IMR-90 (cell line): ENCODE measurements at regions not wholly inside any gene's neighbourhood (a gene's known extent, or its start where the extent isn't known, plus 50 kb on each side); places are given as distances from the start of the nearest gene placed in this dataset.

Experiments used
- ATAC-seq: fragments of 200-7000 bp; cut with Tn5 transposase; 2 replicates; pipeline ENCODE4 v1.9.1; 2020; ENCODE audit warnings: low read depth, mild to moderate bottlenecking, moderate library complexity
- BruUV-seq: library from RNA; stranded (reverse); fragments of 400-500 nt; replicated peaks from 2 replicates; lab custom pipeline; 2021; lab: Mats Ljungman, UMichigan
- CTCF ChIA-PET: fragments of 300-600 bp; formaldehyde crosslinking; extraction: SDS; loops from one replicate; lab custom pipeline; 2021; ENCODE audit warnings: antibody characterized with exemption; lab: Yijun Ruan, JAX
- POLR2A ChIA-PET: fragments of 300-600 bp; sonication (Branson Sonifier 250); formaldehyde crosslinking; loops from one replicate; lab custom pipeline; 2022; ENCODE audit warnings: antibody characterized with exemption; ENCODE audit not compliant: unreplicated experiment; lab: Charles Lee
- DNase-seq: peaks from one replicate; pipeline ENCODE4 v3.0.0; 2013
- H2AFZ ChIP-seq: replicated peaks from 2 replicates; pipeline ENCODE3; 2013; ENCODE audit warnings: low read length, mild to moderate bottlenecking; ENCODE audit not compliant: poor library complexity
- H2AK5ac ChIP-seq: 2 replicates; pipeline ENCODE4 v1.6.1; 2013; ENCODE audit warnings: low read depth, low read length, inconsistent platforms
- H2AK9ac ChIP-seq: replicated peaks from 2 replicates; pipeline ENCODE3; 2013; ENCODE audit warnings: mild to moderate bottlenecking, low read depth, low read length, moderate library complexity; ENCODE audit not compliant: poor library complexity
- H2BK120ac ChIP-seq: 2 replicates; pipeline ENCODE4 v1.6.1; 2013; ENCODE audit warnings: low read depth, low read length, inconsistent platforms
- H2BK15ac ChIP-seq: 3 replicates; pipeline ENCODE4 v1.6.1; 2013; ENCODE audit warnings: low read depth, low read length, inconsistent platforms
- H2BK20ac ChIP-seq: 2 replicates; pipeline ENCODE4 v1.6.1; 2013; ENCODE audit warnings: low read depth, mild to moderate bottlenecking, inconsistent platforms, low read length, moderate library complexity
- H2BK5ac ChIP-seq: 2 replicates; pipeline ENCODE4 v1.6.1; 2013; ENCODE audit warnings: mild to moderate bottlenecking, low read depth, low read length, inconsistent platforms; ENCODE audit not compliant: poor library complexity, severe bottlenecking
- H3K14ac ChIP-seq: replicated peaks from 2 replicates; pipeline ENCODE4 v1.6.1; 2013; ENCODE audit warnings: low read depth, low read length, inconsistent platforms
- H3K18ac ChIP-seq: 2 replicates; pipeline ENCODE4 v1.6.1; 2013; ENCODE audit warnings: low read depth, low read length, control low read depth
- H3K23ac ChIP-seq: 2 replicates; pipeline ENCODE4 v1.6.1; 2013; ENCODE audit warnings: low read depth, low read length, inconsistent platforms
- H3K27ac ChIP-seq: 2 replicates; pipeline ENCODE4 v1.5.1; 2013; ENCODE audit warnings: mild to moderate bottlenecking, control low read depth, low read length; ENCODE audit not compliant: insufficient read depth
- H3K27me3 ChIP-seq: 2 replicates; pipeline ENCODE4 v1.6.1; 2013; ENCODE audit warnings: low read length; ENCODE audit not compliant: control insufficient read depth, insufficient read depth
- H3K36me3 ChIP-seq: 2 replicates; pipeline ENCODE4 v1.6.1; 2013; ENCODE audit warnings: low read length, mixed read lengths; ENCODE audit not compliant: control insufficient read depth, insufficient read depth
- H3K4ac ChIP-seq: 2 replicates; pipeline ENCODE4 v1.6.1; 2013; ENCODE audit warnings: low read depth, low read length, inconsistent platforms
- H3K4me1 ChIP-seq: 2 replicates; pipeline ENCODE4 v1.6.1; 2013; ENCODE audit warnings: low read length, mixed read lengths; ENCODE audit not compliant: control insufficient read depth, insufficient read depth
- H3K4me2 ChIP-seq: 2 replicates; pipeline ENCODE4 v1.6.1; 2013; ENCODE audit warnings: low read depth, mild to moderate bottlenecking, control low read depth, low read length, moderate library complexity
- H3K4me3 ChIP-seq: 2 replicates; pipeline ENCODE4 v1.5.1; 2013; ENCODE audit warnings: low read depth, mild to moderate bottlenecking, control low read depth, low read length, moderate library complexity; ENCODE audit not compliant: insufficient read depth
- H3K56ac ChIP-seq: 2 replicates; pipeline ENCODE4 v1.6.1; 2013; ENCODE audit warnings: low read length, inconsistent platforms; ENCODE audit not compliant: insufficient read depth; ENCODE audit errors: extremely low read depth
- H3K79me1 ChIP-seq, 2 experiments: 2 replicates each; pipeline ENCODE4 v1.6.1; 2013; ENCODE audit warnings: low read length in 2 of 2, inconsistent platforms in 1 of 2, low read depth in 1 of 2
- H3K9ac ChIP-seq: 2 replicates; pipeline ENCODE4 v1.6.1; 2013; ENCODE audit warnings: low read depth, low read length, control low read depth
- H3K9me1 ChIP-seq: 2 replicates; pipeline ENCODE4 v1.6.1; 2013; ENCODE audit warnings: low read length, inconsistent platforms; ENCODE audit not compliant: insufficient read depth
- H3K9me3 ChIP-seq: 2 replicates; pipeline ENCODE4 v1.6.1; 2013; ENCODE audit warnings: low read length; ENCODE audit not compliant: control insufficient read depth, insufficient read depth
- H4K20me1 ChIP-seq: 2 replicates; pipeline ENCODE4 v1.6.1; 2013; ENCODE audit warnings: low read length, inconsistent platforms; ENCODE audit not compliant: insufficient read depth
- H4K5ac ChIP-seq: 2 replicates; pipeline ENCODE4 v1.6.1; 2013; ENCODE audit warnings: mild to moderate bottlenecking, low read depth, low read length, control low read depth
- H4K8ac ChIP-seq, 2 experiments: 2 replicates each; pipeline ENCODE4 v1.6.1; 2013; ENCODE audit warnings: low read depth in 2 of 2, low read length in 2 of 2, control low read depth in 1 of 2, inconsistent platforms in 1 of 2
- H4K91ac ChIP-seq: 2 replicates; pipeline ENCODE4 v1.6.1; 2013; ENCODE audit warnings: low read depth, low read length, inconsistent platforms; ENCODE audit not compliant: insufficient read depth
- USF2 ChIP-seq: fragments of 150-350 bp; IDR thresholded peaks from 2 replicates; pipeline ENCODE4 v1.6.1; 2017; ENCODE audit warnings: mild to moderate bottlenecking, antibody characterized with exemption, low read length, low read depth
- WGBS, 2 experiments: methylation state at CpG; one replicate each; pipeline versions ENCODE4 v1.1.5 to v1.1.7; 2013; ENCODE audit warnings: missing lambda C conversion rate in 2 of 2; ENCODE audit not compliant: insufficient read length in 1 of 2; ENCODE audit errors: extremely low coverage in 2 of 2; 5-methylcytosine and 5-hydroxymethylcytosine counted together
- dilution Hi-C: fragments of 300-500 bp; cut with HindIII; formaldehyde crosslinking; loops from one replicate; pipeline ENCODE4 v1.14.3; 2018; ENCODE audit warnings: low sequenced_read_pairs; ENCODE audit not compliant: unreplicated experiment
- in situ Hi-C: fragments of 300-500 bp; cut with MboI; formaldehyde crosslinking; loops from 3 replicates; pipeline ENCODE4 v1.14.3; 2019; ENCODE audit warnings: low sequenced_read_pairs, inconsistent platforms, mixed read lengths
- intact Hi-C: fragments of 100-400 bp; cut with micrococcal nuclease; formaldehyde crosslinking; loops from 2 replicates; pipeline ENCODE4 v1.10.0; 2022

- H3K9ac ChIP-seq, result no peak overlapping the region
- no peak overlapping the region for H2BK5ac ChIP-seq
- no peak overlapping the region for H4K8ac ChIP-seq
- no peak overlapping the region for H2AFZ ChIP-seq
- no peak overlapping the region for H3K56ac ChIP-seq
- no peak overlapping the region for H3K4me3 ChIP-seq
- no peak overlapping the region for H3K27ac ChIP-seq
- H2AK5ac ChIP-seq, result no peak overlapping the region
- H2AK9ac ChIP-seq, result no peak overlapping the region
- ChIA-PET CTCF (no interaction called here), POLR2A (no interaction called here)
- H4K91ac ChIP-seq, result no peak overlapping the region
- no peak overlapping the region for H2BK120ac ChIP-seq
- H3K27me3 ChIP-seq, result no peaks in the 10 kb centered on the region
- no peak overlapping the region for H4K5ac ChIP-seq
- no peaks in the 10 kb centered on the region for H3K4me1 ChIP-seq
- H3K9me3 ChIP-seq, result peaks cover 2% of the 10 kb centered on the region; the same call in 1 of the 2 replicates
- ATAC-seq (no peak), DNase-seq (no peak)
- no TSS peak for BruUV-seq
- no peak overlapping the region for H3K4me2 ChIP-seq
- H3K4ac ChIP-seq, result no peak overlapping the region
- in situ Hi-C loops (no loop called here), intact Hi-C loops (no loop called here), dilution Hi-C loops (no loop called here)
- no peak overlapping the region for H3K23ac ChIP-seq
- TF ChIP-seq USF2, result no peak
- no peak overlapping the region for H3K14ac ChIP-seq
- H4K20me1 ChIP-seq, result no peaks in the 10 kb centered on the region
- H3K9me1 ChIP-seq, result no peaks in the 10 kb centered on the region
- no peaks in the 10 kb centered on the region for H3K79me1 ChIP-seq
- H3K36me3 ChIP-seq, result no peaks in the 10 kb centered on the region
- H2BK20ac ChIP-seq, result no peak overlapping the region
- WGBS, 2 experiments, result no CpG with 5 or more reads among the region's 5 CpGs
- no peak overlapping the region for H2BK15ac ChIP-seq
- H3K18ac ChIP-seq, result no peak overlapping the region
Measured at GRCh38 chr5:153350175-153350883, 140.1 kb upstream of the GRIA1 start.
